ENCODE measurements at regions not wholly inside any gene's neighbourhood (a gene's known extent, or its start where the extent isn't known, plus 50 kb on each side); places are given as distances from the start of the nearest gene placed in this dataset.

- TF ChIP-seq CTCF (conservative IDR thresholded peaks at IDR 0.05; ENCODE audit: low read depth, low read length) (peak; percentile 76), NFE2L2 (IDR thresholded peaks at IDR 0.05; ENCODE audit: low read depth, low read length) (no peak), POLR2A (IDR thresholded peaks at IDR 0.05; ENCODE audit: low read depth, low read length) (no peak), RCOR1 (IDR thresholded peaks at IDR 0.05; ENCODE audit: insufficient replicate concordance, low read length) (no peak), MAFK (IDR thresholded peaks at IDR 0.05; ENCODE audit: low read depth, low read length) (no peak), RAD21 (IDR thresholded peaks at IDR 0.05; ENCODE audit: low read length) (peak; percentile 79), CEBPB (IDR thresholded peaks at IDR 0.05; ENCODE audit: low read depth, low read length) (no peak)
- TF ChIP-seq, protein P1, sequence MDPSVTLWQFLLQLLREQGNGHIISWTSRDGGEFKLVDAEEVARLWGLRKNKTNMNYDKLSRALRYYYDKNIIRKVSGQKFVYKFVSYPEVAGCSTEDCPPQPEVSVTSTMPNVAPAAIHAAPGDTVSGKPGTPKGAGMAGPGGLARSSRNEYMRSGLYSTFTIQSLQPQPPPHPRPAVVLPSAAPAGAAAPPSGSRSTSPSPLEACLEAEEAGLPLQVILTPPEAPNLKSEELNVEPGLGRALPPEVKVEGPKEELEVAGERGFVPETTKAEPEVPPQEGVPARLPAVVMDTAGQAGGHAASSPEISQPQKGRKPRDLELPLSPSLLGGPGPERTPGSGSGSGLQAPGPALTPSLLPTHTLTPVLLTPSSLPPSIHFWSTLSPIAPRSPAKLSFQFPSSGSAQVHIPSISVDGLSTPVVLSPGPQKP (IDR thresholded peaks at IDR 0.05; ENCODE audit: borderline replicate concordance, low read depth, low read length) = no peak
These were observed 162.9 kb upstream of the PRSS58 start for GRCh38 chr7:142420554-142421362.
